D721Med (cell line): ENCODE measurements at regions not wholly inside any gene's neighbourhood (a gene's known extent, or its start where the extent isn't known, plus 50 kb on each side); places are given as distances from the start of the nearest gene placed in this dataset.

Source experiments
- DNase-seq: peaks from one replicate; pipeline ENCODE4 v3.0.0; 2011; ENCODE audit warnings: low spot score; ENCODE audit not compliant: insufficient read length
- FAIRE-seq: peaks from 2 replicates; lab custom pipeline; 2011; peaks lifted over from hg19 to GRCh38; lab: Jason Lieb, UNC
- TF ChIP-seq, protein P1 (sequence below): IDR thresholded peaks from 2 replicates; pipeline ENCODE4 v1.5.1; 2012; ENCODE audit warnings: mild to moderate bottlenecking, control low read depth; ENCODE audit not compliant: insufficient read depth; ENCODE audit errors: missing control alignments

DNA sequence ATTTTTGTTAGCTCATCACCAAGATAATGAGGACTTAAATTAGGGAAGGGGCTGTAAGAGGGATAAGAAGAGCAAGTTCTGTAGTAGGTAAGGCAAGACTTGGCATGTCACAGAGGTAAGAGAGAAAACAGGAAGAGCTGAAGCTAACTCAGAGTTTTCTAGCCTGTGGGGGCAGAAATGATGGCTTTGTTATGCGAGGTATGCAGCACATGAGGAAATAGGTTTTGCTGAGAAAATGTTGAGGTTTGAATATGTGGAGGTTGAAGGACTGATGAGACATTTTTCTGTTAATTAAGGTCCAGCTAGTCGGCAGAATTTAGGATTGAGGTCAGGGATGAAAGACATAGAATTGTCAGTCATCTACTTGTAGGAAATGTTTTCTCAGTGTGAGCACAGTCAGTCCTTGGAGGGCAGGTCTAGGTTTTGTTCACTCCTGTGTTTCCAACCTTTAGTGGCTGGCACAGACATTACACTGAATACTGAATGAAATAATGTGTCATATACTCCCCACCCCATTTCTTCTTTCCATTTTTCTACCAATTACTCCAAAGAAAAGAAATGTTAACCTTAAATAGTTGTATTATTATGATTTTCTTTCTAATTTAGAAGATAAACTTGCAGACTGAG, 154.0 kb upstream of the AADAT start:
- TF ChIP-seq, protein P1, sequence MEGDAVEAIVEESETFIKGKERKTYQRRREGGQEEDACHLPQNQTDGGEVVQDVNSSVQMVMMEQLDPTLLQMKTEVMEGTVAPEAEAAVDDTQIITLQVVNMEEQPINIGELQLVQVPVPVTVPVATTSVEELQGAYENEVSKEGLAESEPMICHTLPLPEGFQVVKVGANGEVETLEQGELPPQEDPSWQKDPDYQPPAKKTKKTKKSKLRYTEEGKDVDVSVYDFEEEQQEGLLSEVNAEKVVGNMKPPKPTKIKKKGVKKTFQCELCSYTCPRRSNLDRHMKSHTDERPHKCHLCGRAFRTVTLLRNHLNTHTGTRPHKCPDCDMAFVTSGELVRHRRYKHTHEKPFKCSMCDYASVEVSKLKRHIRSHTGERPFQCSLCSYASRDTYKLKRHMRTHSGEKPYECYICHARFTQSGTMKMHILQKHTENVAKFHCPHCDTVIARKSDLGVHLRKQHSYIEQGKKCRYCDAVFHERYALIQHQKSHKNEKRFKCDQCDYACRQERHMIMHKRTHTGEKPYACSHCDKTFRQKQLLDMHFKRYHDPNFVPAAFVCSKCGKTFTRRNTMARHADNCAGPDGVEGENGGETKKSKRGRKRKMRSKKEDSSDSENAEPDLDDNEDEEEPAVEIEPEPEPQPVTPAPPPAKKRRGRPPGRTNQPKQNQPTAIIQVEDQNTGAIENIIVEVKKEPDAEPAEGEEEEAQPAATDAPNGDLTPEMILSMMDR = no peak
- DNase-seq = no peak
- no peak for FAIRE-seq

DNA sequence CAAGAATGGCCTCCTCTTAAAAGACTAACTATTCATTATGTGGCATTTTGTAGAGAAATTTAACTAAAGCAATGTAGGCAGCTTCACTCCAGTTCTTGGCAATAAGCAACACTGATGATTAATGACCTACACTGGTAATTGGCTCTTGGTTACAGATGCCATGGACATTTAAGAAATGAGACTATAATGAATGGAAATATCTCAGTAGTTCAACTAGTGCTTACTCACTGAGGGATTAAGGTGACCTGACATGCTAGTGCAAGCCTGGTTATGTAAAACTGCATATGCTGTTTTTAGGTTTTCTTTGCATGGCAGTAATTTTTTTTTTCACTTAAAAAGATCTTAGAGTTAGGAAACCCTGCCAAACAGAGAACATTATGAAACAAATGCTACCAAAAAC, 152.7 kb upstream of the AADAT start:
- FAIRE-seq = no peak
- DNase-seq = no peak
- TF ChIP-seq, protein P1 = no peak

DNA sequence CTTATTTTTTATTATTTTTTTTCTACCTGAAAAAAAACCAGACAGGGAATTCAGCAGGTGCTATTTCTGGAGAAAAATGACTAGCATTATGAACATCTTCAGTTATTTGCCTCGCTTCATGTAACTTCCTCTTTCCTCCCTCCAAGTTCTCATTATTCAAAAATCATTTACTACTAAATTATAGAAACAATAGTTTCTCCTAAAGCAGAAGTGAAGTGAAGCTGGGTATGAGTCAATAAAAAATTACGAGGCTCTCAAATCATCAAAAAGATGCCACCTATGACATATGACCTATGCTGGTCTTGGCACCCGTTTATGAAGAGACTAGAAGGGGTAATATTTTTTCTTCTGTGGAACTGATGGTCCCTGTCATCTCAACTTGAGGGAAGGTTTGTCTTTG, 145.0 kb upstream of the AADAT start:
- FAIRE-seq = no peak
- DNase-seq = no peak
- TF ChIP-seq, protein P1 = no peak

DNA sequence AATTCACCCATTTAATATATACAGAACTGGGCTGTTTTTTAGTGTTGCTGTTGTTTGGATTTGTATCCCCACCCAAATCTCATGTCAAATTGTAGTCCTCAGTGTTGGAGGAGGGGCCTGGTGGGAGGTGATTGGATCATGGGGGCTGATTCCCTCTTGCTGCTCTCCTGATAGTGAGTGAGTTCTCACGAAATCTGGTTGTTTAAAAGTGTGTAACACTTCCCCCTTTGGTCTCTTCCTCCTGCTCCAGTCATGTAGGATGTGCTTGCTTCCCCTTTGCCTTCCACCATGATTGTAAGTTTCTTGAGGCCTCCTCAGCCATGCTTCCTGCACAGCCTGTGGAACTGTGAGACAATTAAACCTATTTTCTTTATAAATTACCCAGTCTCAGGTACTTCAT, 141.6 kb upstream of the AADAT start:
- FAIRE-seq (no peak), DNase-seq (no peak)
- TF ChIP-seq, protein P1 = no peak

DNA sequence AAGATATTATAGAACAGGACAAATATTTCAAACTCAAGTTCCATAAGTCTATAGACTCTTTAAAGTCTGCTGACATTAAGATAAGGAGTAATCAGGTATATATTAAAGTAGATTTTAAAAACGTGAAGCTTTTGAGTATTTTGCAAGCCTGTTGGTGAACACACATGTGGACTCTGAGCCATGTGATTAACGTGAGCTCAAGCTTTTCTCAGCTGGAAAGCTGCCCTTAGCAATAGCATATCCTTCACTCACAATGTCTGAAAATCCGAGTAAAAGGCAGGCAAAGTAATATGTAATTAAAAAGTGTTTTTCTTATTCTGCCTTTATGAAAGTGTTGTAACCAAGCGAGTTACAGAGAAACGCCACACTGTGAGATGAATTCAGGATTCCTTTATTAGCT, 140.5 kb upstream of the AADAT start:
- FAIRE-seq = no peak

DNA sequence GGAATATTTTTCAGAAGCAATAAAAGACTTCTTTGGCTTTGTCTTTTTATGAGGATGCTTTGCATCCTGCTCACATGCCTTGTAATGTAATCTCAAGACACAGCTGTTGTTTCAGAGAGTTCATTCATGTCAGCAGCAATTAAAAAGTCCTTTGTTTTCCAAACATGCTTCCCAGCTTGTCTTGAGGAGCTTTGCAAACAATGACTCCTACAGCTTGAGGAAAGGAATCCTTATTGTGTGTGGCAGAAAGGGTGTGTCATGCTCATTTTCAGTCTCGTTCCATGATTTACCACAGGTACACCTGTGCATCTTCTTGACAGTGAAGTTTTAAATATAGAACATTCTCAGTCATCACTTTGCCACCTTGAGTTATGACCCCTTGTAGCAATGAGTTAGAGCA, 139.2 kb upstream of the AADAT start:
- TF ChIP-seq, protein P1 = no peak
- DNase-seq = no peak
- FAIRE-seq = no peak

More for the DNA sequence above, 140.5 kb upstream of the AADAT start:
- TF ChIP-seq, protein P1 = no peak
- no peak for DNase-seq

DNA sequence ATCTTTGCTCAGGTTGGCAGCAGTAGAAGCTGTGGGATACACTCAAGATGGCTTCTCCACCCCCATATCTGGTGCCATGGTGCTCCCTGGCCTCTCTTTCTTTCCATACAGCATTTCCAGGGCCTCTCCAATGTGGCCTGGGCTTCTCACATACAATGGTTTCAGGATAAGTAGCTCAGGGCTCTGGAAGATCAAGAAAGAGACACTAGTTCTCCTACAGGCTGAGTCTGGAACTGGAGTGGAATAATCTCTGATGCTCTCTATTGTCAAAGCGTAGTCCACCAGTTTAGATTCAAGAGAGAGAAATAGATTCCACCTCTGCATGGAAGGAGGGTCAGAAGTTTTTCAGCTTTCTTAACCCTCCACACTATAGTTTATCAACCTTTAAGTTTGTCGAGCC, 138.2 kb upstream of the AADAT start:
- no peak for DNase-seq
- FAIRE-seq = no peak
- TF ChIP-seq, protein P1 = no peak
